Epithelial cell of proximal tubule (primary cell): ENCODE measurements at regions not wholly inside any gene's neighbourhood (a gene's known extent, or its start where the extent isn't known, plus 50 kb on each side); places are given as distances from the start of the nearest gene placed in this dataset.

ENCODE experiments used
- DNase-seq: peaks from one replicate; pipeline ENCODE4 v3.0.0-alpha.2; 2011; ENCODE audit warnings: low read depth
- H3K4me3 ChIP-seq: 2 replicates; pipeline ENCODE4 v1.5.1; 2011; ENCODE audit warnings: low read depth, mild to moderate bottlenecking, low read length
- TF ChIP-seq, protein P1 (sequence below): conservative IDR thresholded peaks from 2 replicates; pipeline ENCODE4 v1.5.1; 2012; ENCODE audit warnings: low read depth, mild to moderate bottlenecking, low read length

DNA sequence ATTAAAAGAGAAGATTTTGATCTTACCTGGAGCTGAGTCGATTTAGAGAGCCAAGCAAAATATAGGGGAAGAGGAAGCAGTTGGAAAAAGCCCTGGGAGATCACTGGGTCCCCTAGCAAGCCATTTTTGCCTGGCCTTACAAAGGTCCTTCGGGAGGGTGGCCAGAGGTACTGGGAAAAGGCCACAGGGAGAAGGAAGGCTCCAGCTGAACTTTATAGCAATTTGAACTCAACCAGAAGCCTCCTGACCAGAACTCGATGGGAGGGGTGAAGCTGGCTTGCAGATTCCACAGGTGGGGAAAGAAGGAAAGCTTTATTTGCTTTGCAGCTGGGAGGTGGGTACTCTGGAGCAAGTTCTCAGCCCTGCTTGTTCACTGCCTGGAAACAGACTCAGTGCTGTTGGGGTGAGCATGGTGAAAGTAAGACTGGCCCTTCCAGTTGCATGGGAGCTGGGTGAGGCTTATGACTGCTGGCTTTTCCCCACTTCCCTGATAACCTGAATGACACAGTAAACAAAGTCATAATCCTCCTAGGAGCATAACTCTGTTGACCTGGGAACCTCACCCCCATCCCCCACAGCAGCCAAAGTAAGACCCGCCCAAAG is 855.8 kb downstream of the FSCB start:
- no peak overlapping the region for H3K4me3 ChIP-seq
- TF ChIP-seq, protein P1, sequence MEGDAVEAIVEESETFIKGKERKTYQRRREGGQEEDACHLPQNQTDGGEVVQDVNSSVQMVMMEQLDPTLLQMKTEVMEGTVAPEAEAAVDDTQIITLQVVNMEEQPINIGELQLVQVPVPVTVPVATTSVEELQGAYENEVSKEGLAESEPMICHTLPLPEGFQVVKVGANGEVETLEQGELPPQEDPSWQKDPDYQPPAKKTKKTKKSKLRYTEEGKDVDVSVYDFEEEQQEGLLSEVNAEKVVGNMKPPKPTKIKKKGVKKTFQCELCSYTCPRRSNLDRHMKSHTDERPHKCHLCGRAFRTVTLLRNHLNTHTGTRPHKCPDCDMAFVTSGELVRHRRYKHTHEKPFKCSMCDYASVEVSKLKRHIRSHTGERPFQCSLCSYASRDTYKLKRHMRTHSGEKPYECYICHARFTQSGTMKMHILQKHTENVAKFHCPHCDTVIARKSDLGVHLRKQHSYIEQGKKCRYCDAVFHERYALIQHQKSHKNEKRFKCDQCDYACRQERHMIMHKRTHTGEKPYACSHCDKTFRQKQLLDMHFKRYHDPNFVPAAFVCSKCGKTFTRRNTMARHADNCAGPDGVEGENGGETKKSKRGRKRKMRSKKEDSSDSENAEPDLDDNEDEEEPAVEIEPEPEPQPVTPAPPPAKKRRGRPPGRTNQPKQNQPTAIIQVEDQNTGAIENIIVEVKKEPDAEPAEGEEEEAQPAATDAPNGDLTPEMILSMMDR, result no peak
- DNase-seq, result no peak

DNA sequence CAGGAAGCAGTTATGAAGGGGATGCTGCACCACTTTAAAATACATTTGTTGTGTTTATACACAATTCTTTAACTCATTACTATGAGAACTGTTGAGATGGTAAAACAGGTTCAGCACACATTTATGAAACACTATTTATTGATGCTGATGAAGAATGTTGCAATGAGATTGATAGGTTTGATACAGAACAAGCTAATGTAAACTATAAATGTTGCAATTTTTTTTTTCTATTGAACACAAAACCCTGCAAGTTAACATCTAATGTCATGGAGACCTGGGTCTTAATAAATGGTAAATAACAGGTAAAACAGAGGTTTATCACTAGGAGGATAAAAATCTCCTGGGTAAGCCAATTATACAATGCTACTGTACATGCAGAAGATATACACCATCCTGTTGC is 857.6 kb downstream of the FSCB start:
- TF ChIP-seq, protein P1, result no peak
- no peak overlapping the region for H3K4me3 ChIP-seq
- no peak for DNase-seq

DNA sequence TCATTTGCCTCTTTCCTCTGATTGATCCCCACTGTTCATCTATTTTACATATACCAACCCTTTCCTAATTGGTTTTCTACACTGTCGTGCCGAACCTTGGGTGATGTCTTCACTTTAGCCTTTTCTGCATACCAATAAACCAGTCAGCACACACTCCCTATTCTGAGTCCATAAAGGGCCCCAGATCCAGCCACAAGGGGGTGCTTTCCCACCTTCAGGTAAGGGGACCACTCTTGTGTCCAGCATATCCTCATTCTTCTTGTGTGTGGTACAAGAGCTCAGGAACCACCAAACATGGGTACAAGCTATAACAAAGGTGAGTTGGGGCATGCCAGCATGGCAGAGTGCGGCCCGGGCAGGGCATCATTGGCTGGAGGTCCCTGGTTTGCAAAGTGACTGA is 859.8 kb downstream of the FSCB start:
- DNase-seq, result no peak
- TF ChIP-seq, protein P1, result no peak
- no peak overlapping the region for H3K4me3 ChIP-seq

DNA sequence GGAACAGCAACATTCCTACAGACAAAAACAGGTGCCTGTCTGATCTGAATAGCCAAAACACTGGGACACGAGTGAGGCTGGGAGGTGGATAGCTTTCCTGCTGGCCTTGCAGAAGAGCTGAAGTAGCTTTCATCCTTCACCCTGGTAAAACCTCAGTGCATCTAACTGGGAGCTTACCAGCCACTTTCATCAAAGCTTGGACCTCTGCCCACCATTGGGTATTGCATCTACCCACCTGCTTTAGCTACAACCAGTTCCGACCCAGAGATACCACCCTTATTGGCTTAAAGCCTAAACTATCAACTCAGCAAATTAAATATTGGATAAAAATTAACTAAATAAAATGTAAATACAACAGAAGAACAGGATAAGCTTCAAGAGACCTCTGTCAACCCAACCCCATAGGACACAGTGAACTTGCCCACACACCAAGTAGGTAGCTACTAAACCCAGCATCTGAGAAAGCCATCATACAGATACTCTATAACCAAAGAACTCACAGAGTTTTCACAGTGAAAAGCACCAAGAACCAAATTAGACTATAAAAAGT is 866.3 kb downstream of the FSCB start:
- TF ChIP-seq, protein P1, result no peak
- no peak for DNase-seq
- H3K4me3 ChIP-seq, result no peak overlapping the region

DNA sequence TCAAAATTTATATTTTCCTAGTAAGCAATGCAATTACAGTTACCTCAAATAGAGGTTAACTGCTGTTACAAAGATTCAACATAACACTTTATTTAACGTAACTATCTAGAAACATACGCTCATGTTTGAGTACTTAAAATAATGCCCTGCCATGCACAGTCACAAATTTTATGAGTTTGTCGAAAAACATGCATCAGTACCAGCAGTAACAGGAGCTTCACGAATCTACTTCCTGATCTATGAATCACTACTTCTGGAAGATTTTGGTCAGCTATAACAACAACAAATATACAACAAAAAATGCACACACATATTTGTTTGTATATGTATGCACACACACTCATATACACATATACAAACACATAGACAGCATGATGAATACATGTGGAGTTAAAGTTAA is 881.8 kb downstream of the FSCB start:
- no peak for DNase-seq
- no peak overlapping the region for H3K4me3 ChIP-seq
- TF ChIP-seq, protein P1, result no peak

DNA sequence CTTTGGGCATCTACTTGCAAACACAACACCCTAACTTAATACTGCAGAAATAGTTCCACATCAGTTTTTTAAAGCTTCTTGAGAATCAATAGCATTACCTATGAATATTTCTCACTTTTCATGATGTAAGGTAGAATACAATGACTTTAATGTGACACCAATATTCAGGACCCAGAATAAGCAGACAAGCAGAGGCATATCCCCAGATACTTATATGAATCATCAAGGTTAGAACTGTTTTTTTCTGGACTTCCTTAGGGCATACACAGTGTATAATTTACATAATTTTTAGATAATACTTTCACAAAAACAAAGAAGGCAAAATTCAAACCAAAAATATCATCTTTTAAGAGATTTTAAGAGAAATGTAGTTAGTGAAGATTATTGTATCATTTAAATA is 885.8 kb downstream of the FSCB start:
- H3K4me3 ChIP-seq, result no peak overlapping the region
- TF ChIP-seq, protein P1, result no peak
- DNase-seq, result no peak
